22Rv1 (cell line): ENCODE measurements at regions not wholly inside any gene's neighbourhood (a gene's known extent, or its start where the extent isn't known, plus 50 kb on each side); places are given as distances from the start of the nearest gene placed in this dataset.

Experiments
- CTCF ChIP-seq: fragments of 450-650 bp; IDR thresholded peaks from 2 replicates; pipeline ENCODE4 v1.5.1; 2017; ENCODE audit warnings: mild to moderate bottlenecking
- ZFX ChIP-seq: fragments of 450-650 bp; IDR thresholded peaks from 2 replicates; pipeline ENCODE4 v1.6.1; 2017; ENCODE audit warnings: antibody characterized with exemption, borderline replicate concordance

GRCh38 chr19:29001141-29001581 is 211.8 kb downstream of the UQCRFS1 start:
- TF ChIP-seq CTCF (no peak), ZFX (no peak)
